Neuronal stem cell (in vitro differentiated cells): ENCODE measurements at regions not wholly inside any gene's neighbourhood (a gene's known extent, or its start where the extent isn't known, plus 50 kb on each side); places are given as distances from the start of the nearest gene placed in this dataset.
"Not testable (repeated sequence)": the region's sequence is repeated elsewhere in the genome, so short reads cannot be mapped to it uniquely, and the experiment has no call there.

Experiments used
- DNase-seq: peaks from one replicate; pipeline ENCODE4 v3.0.0-alpha.2; 2013; ENCODE audit warnings: low spot score
- H2AFZ ChIP-seq: one replicate; pipeline ENCODE4 v1.6.1; 2013; ENCODE audit warnings: mild to moderate bottlenecking, low read length, inconsistent platforms
- H2AK5ac ChIP-seq: 2 replicates; pipeline ENCODE4 v1.6.1; 2013; ENCODE audit warnings: low read depth, mild to moderate bottlenecking, inconsistent platforms, low read length, moderate library complexity, mixed read lengths
- H2BK120ac ChIP-seq: 2 replicates; pipeline ENCODE4 v1.6.1; 2013; ENCODE audit warnings: low read depth, mild to moderate bottlenecking, inconsistent platforms, low read length, moderate library complexity, mixed read lengths
- H2BK12ac ChIP-seq: one replicate; pipeline ENCODE4 v1.6.1; 2013; ENCODE audit warnings: low read length, inconsistent platforms
- H2BK15ac ChIP-seq: 2 replicates; pipeline ENCODE4 v1.6.1; 2013; ENCODE audit warnings: mild to moderate bottlenecking, low read length, inconsistent platforms, mixed read lengths
- H2BK5ac ChIP-seq: one replicate; pipeline ENCODE4 v1.6.1; 2013; ENCODE audit warnings: inconsistent platforms, mild to moderate bottlenecking, low read length, moderate library complexity
- H3K14ac ChIP-seq: one replicate; pipeline ENCODE4 v1.6.1; 2013; ENCODE audit warnings: low read length, inconsistent platforms
- H3K18ac ChIP-seq: 2 replicates; pipeline ENCODE4 v1.6.1; 2013; ENCODE audit warnings: low read length, inconsistent platforms
- H3K23ac ChIP-seq: 2 replicates; pipeline ENCODE4 v1.6.1; 2013; ENCODE audit warnings: low read depth, mild to moderate bottlenecking, mixed read lengths, low read length, inconsistent platforms; ENCODE audit not compliant: poor library complexity
- H3K27ac ChIP-seq: replicated peaks from 3 replicates; pipeline ENCODE4 v1.5.1; 2013; ENCODE audit warnings: low read length, inconsistent platforms
- H3K27me3 ChIP-seq, 3 experiments: 2 replicates each; pipeline ENCODE4 v1.6.1; 2013; ENCODE audit warnings: low read length in 3 of 3, mild to moderate bottlenecking in 2 of 3, inconsistent platforms in 1 of 3, low read depth in 1 of 3, mixed read lengths in 1 of 3, moderate library complexity in 1 of 3; ENCODE audit not compliant: control insufficient read depth in 3 of 3, insufficient read depth in 3 of 3
- H3K36me3 ChIP-seq, 2 donors: replicated peaks in 1 of 2; 2 replicates each; pipeline ENCODE4 v1.6.1; 2013; ENCODE audit warnings: low read length in 2 of 2; ENCODE audit not compliant: control insufficient read depth in 2 of 2, insufficient read depth in 2 of 2
- H3K4ac ChIP-seq: 2 replicates; pipeline ENCODE4 v1.6.1; 2013; ENCODE audit warnings: inconsistent platforms, mild to moderate bottlenecking, low read length, moderate library complexity
- H3K4me1 ChIP-seq, 2 donors: 1 replicate in 1 of 2; 2 replicates in 1 of 2; pipeline ENCODE4 v1.6.1; 2013; ENCODE audit warnings: low read length in 2 of 2, low read depth in 1 of 2; ENCODE audit not compliant: control insufficient read depth in 2 of 2, insufficient read depth in 1 of 2
- H3K4me2 ChIP-seq: one replicate; pipeline ENCODE4 v1.6.1; 2013; ENCODE audit warnings: mild to moderate bottlenecking, low read length, inconsistent platforms; ENCODE audit not compliant: insufficient read depth, poor library complexity, severe bottlenecking
- H3K4me3 ChIP-seq, 2 donors: 2 replicates each; pipeline ENCODE4 v1.5.1; 2013; ENCODE audit warnings: low read length in 2 of 2, mild to moderate bottlenecking in 2 of 2, inconsistent platforms in 1 of 2, moderate library complexity in 1 of 2
- H3K79me1 ChIP-seq: one replicate; pipeline ENCODE4 v1.6.1; 2013; ENCODE audit warnings: low read depth, mild to moderate bottlenecking, inconsistent platforms, low read length, moderate library complexity
- H3K9ac ChIP-seq: one replicate; pipeline ENCODE4 v1.6.1; 2013; ENCODE audit warnings: mild to moderate bottlenecking, low read depth, low read length, inconsistent platforms; ENCODE audit not compliant: poor library complexity
- H3K9me3 ChIP-seq, 2 donors: replicated peaks in 1 of 2; 2 replicates each; pipeline versions ENCODE3 to v1.6.1; 2013; ENCODE audit warnings: low read length in 2 of 2, mild to moderate bottlenecking in 2 of 2, inconsistent platforms in 1 of 2, low read depth in 1 of 2, mixed read lengths in 1 of 2, moderate library complexity in 1 of 2; ENCODE audit not compliant: control insufficient read depth in 2 of 2, insufficient read depth in 1 of 2
- H4K8ac ChIP-seq: one replicate; pipeline ENCODE4 v1.6.1; 2013; ENCODE audit warnings: low read depth, mild to moderate bottlenecking, inconsistent platforms, low read length, moderate library complexity
- H4K91ac ChIP-seq: one replicate; pipeline ENCODE4 v1.6.1; 2013; ENCODE audit warnings: low read length, low read depth, mild to moderate bottlenecking, inconsistent platforms; ENCODE audit not compliant: poor library complexity
- WGBS, 2 donors: extraction: QIAGEN DNeasy Blood & Tissue Kit; methylation state at CpG; one replicate each; pipeline ENCODE4 v1.1.7; 2013; ENCODE audit warnings: missing lambda C conversion rate in 2 of 2, mixed read lengths in 1 of 2; ENCODE audit not compliant: insufficient read length in 2 of 2, insufficient replicate concordance in 1 of 2; ENCODE audit errors: extremely low coverage in 2 of 2; 5-methylcytosine and 5-hydroxymethylcytosine counted together

DNA sequence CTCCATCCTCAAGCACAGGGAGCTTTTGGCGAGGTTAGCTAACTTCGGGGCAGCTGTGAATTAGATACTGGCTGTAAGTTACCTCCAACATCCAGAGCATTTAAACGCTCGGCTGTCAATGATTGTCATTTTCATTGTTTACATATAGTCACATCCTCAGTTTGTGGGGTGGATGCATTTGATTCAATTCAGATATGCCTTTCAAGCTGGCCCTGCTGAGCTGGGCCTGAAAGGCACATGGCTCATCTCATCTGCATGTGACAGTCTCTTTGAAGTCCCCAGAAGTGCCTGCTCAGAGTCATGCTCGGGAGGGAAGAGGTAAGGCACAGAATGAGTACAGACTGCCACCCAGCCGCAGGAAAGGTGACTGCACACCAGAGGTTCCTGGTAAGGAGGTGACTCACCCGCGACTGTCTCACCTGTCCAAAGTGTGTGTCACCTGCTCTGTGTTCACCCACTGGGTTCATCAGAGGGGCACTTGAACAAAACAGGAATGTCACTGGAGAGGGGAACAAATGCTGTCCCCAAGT lies 281.2 kb upstream of the PLGLB2 start:
- not testable (repeated sequence) for H2BK12ac ChIP-seq, H3K9ac ChIP-seq, H3K4me1 ChIP-seq, H3K4ac ChIP-seq, H3K79me1 ChIP-seq, H2BK120ac ChIP-seq, H3K23ac ChIP-seq, H4K91ac ChIP-seq, H3K4me3 ChIP-seq, H3K9me3 ChIP-seq, H3K27ac ChIP-seq, H3K18ac ChIP-seq, H3K4me2 ChIP-seq, H2AK5ac ChIP-seq, H2BK15ac ChIP-seq, H3K36me3 ChIP-seq, DNase-seq, H3K27me3 ChIP-seq, H2BK5ac ChIP-seq, H2AFZ ChIP-seq, H3K14ac ChIP-seq, H4K8ac ChIP-seq
- no CpG with 5 or more reads among the region's 8 CpGs for WGBS, 2 donors

DNA sequence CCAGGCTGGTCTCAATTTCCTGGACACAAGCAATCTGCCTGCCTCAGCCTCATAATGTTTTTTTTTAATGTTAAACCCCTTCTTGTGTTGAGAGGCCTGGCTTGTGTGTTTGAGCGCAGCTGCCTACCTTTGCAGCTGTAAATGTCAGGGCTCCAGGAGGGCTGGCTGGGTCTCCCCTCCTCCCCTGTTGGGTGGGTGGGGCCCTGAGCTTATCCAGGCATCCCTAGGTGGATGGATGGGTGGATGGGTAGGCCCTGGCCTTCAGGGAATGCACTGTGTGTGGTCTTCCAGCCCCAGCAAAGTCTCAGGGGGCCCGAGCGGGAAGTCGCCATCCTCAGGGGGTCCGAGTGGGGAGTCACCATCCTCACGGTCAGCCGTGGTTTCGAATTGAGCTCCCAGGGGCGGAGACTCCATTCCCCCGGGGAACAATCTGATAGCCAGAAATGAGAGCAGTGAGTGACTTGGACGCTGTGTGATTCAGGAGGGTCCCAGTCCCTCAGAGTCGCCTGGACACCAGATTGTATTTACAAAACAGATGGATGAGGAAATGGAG lies 279.4 kb upstream of the PLGLB2 start:
- not testable (repeated sequence) for H3K18ac ChIP-seq, H3K9me3 ChIP-seq, H2BK120ac ChIP-seq, H2BK15ac ChIP-seq, H3K4me1 ChIP-seq, H2AFZ ChIP-seq, H3K4ac ChIP-seq, H3K4me2 ChIP-seq, H2BK12ac ChIP-seq, H2AK5ac ChIP-seq, H4K91ac ChIP-seq, H3K23ac ChIP-seq, H3K36me3 ChIP-seq, H3K27me3 ChIP-seq, H3K9ac ChIP-seq, DNase-seq, H3K27ac ChIP-seq, H3K4me3 ChIP-seq, H3K79me1 ChIP-seq, H4K8ac ChIP-seq, H2BK5ac ChIP-seq, H3K14ac ChIP-seq
- no CpG with 5 or more reads among the region's 12 CpGs for WGBS, 2 donors

GRCh38 chr2:87469180-87470151 lies 278.4 kb upstream of the PLGLB2 start:
- H3K14ac ChIP-seq, H4K8ac ChIP-seq, H4K91ac ChIP-seq, H2AK5ac ChIP-seq, H3K9me3 ChIP-seq, H3K4ac ChIP-seq, H2BK120ac ChIP-seq, H2AFZ ChIP-seq, H3K27ac ChIP-seq, H3K18ac ChIP-seq, H3K23ac ChIP-seq, H3K9ac ChIP-seq, H3K4me2 ChIP-seq, H3K79me1 ChIP-seq, H2BK15ac ChIP-seq, H3K27me3 ChIP-seq, DNase-seq, H2BK12ac ChIP-seq, H3K4me3 ChIP-seq, H2BK5ac ChIP-seq, H3K4me1 ChIP-seq, H3K36me3 ChIP-seq: not testable (repeated sequence)
- WGBS, 2 donors, result no CpG with 5 or more reads among the region's 19 CpGs
